A549 (cell line): ENCODE measurements at regions not wholly inside any gene's neighbourhood (a gene's known extent, or its start where the extent isn't known, plus 50 kb on each side); places are given as distances from the start of the nearest gene placed in this dataset.
A peak's percentile ranks its signal among the peaks of the same experiment; 100 is the strongest.

ENCODE experiments used
- ATAC-seq, 2 experiments: fragments of 200-7000 bp in 1 of 2; fragments of >200 bp in 1 of 2; cut with Nextera tagmentation in 1 of 2; cut with Tn5 transposase in 1 of 2; 3 replicates each; pipeline versions ENCODE4 v1.8.0 to v1.9.1; 2018 to 2020; ENCODE audit warnings: mild to moderate bottlenecking in 1 of 2, moderate library complexity in 1 of 2
- CTCF ChIA-PET: fragments of 300-600 bp; sonication (Branson Sonifier 250); formaldehyde crosslinking; extraction: SDS; loops from one replicate; lab custom pipeline; 2021; ENCODE audit warnings: antibody characterized with exemption, inconsistent platforms; lab: Yijun Ruan, JAX
- POLR2A ChIA-PET: fragments of 350-600 bp; formaldehyde crosslinking; extraction: SDS; loops from one replicate; lab custom pipeline; 2021; ENCODE audit warnings: antibody characterized with exemption, inconsistent platforms; lab: Yijun Ruan, JAX
- DNase-seq, 2 experiments: peaks; one replicate each; pipeline versions ENCODE4 v3.0.0 to v3.0.0-alpha.2; 2011 to 2016; ENCODE audit warnings: low read depth in 1 of 2, low spot score in 1 of 2
- FAIRE-seq: peaks from 2 replicates; lab custom pipeline; 2011; peaks lifted over from hg19 to GRCh38; lab: Jason Lieb, UNC
- H3K27ac ChIP-seq, 2 experiments: fragments of >200 bp; sonication (Bioruptor Twin); formaldehyde crosslinking; 3 replicates each; pipeline ENCODE4 v1.5.1; 2016 to 2017
- H3K4me1 ChIP-seq: fragments of >200 bp; sonication (Bioruptor Twin); formaldehyde crosslinking; 3 replicates; pipeline ENCODE4 v1.6.1; 2016
- H3K4me2 ChIP-seq: fragments of >200 bp; sonication (Bioruptor Twin); formaldehyde crosslinking; 3 replicates; pipeline ENCODE4 v1.6.1; 2016
- H3K4me3 ChIP-seq: fragments of >200 bp; sonication (Bioruptor Twin); formaldehyde crosslinking; 3 replicates; pipeline ENCODE4 v1.5.1; 2016
- H3K9me3 ChIP-seq: fragments of >200 bp; sonication (Bioruptor Twin); formaldehyde crosslinking; 3 replicates; pipeline ENCODE4 v1.6.1; 2016
- CHD2 ChIP-seq: fragments of 150-350 bp; IDR thresholded peaks from 2 replicates; pipeline ENCODE4 v1.6.1; 2014; ENCODE audit warnings: low read length; ENCODE audit not compliant: partially characterized antibody
- CTCF ChIP-seq: fragments of >200 bp; sonication (Bioruptor Twin); formaldehyde crosslinking; IDR thresholded peaks from 3 replicates; pipeline ENCODE4 v1.5.1; 2016
- EHMT2 ChIP-seq: fragments of 200-600 bp; sonication (generic); IDR thresholded peaks from 2 replicates; pipeline ENCODE4 v1.6.1; 2016; ENCODE audit warnings: antibody characterized with exemption, low read depth, mild to moderate bottlenecking, moderate library complexity
- ELK1 ChIP-seq: fragments of 150-350 bp; IDR thresholded peaks from 2 replicates; pipeline ENCODE4 v1.6.1; 2014; ENCODE audit warnings: low read depth, mild to moderate bottlenecking, low read length
- FOSL2 ChIP-seq, 2 experiments: fragments of 450-650 bp in 1 of 2; fragments of >200 bp in 1 of 2; sonication (Bioruptor Twin) in 1 of 2; formaldehyde crosslinking; IDR thresholded peaks; 2 replicates each; pipeline versions ENCODE4 v1.5.0 to v1.6.1; 2016 to 2020; ENCODE audit warnings: mild to moderate bottlenecking in 1 of 2, moderate library complexity in 1 of 2
- FOXS1 ChIP-seq: fragments of 250-450 bp; sonication (Bioruptor Pico); IDR thresholded peaks from 2 replicates; pipeline ENCODE4 v1.5.0; 2020; ENCODE audit warnings: mild to moderate bottlenecking, moderate library complexity
- HDAC2 ChIP-seq: fragments of 200-600 bp; sonication (generic); IDR thresholded peaks from 2 replicates; pipeline ENCODE4 v1.6.1; 2016
- HMGXB4 ChIP-seq: fragments of 250-450 bp; sonication (Bioruptor Pico); IDR thresholded peaks from 2 replicates; pipeline ENCODE4 v1.5.0; 2021; ENCODE audit warnings: mild to moderate bottlenecking, moderate library complexity, borderline replicate concordance
- HOXB13 ChIP-seq: fragments of 250-450 bp; sonication (Bioruptor Pico); IDR thresholded peaks from 2 replicates; pipeline ENCODE4 v1.5.0; 2020; ENCODE audit warnings: low read depth, mild to moderate bottlenecking, moderate library complexity
- JUN ChIP-seq, 2 experiments: fragments of >200 bp; sonication (Bioruptor Twin); formaldehyde crosslinking; IDR thresholded peaks; 2 replicates in 1 of 2; 3 replicates in 1 of 2; pipeline ENCODE4 v1.6.1; 2016 to 2017
- MAFK ChIP-seq: fragments of 450-650 bp; IDR thresholded peaks from 2 replicates; pipeline ENCODE4 v1.6.1; 2014; ENCODE audit not compliant: partially characterized antibody
- MYC ChIP-seq: IDR thresholded peaks from 2 replicates; pipeline ENCODE4 v1.6.1; 2012; ENCODE audit warnings: mild to moderate bottlenecking, inconsistent platforms, low read length, improper control_type of control experiment, borderline replicate concordance
- NR3C1 ChIP-seq: fragments of >200 bp; sonication (Bioruptor Twin); formaldehyde crosslinking; IDR thresholded peaks from 3 replicates; pipeline ENCODE4 v1.6.1; 2017
- POLR2AphosphoS2 ChIP-seq: conservative IDR thresholded peaks from 2 replicates; pipeline ENCODE4 v1.6.1; 2012; ENCODE audit warnings: low read length, improper control_type of control experiment, inconsistent platforms
- REST ChIP-seq: fragments of 200-600 bp; sonication (generic); IDR thresholded peaks from 2 replicates; pipeline ENCODE4 v1.6.1; 2016; ENCODE audit warnings: antibody characterized with exemption, mild to moderate bottlenecking, moderate library complexity
- RFX5 ChIP-seq: fragments of 450-650 bp; IDR thresholded peaks from 2 replicates; pipeline ENCODE4 v1.7.1; 2014; ENCODE audit warnings: antibody characterized with exemption, mild to moderate bottlenecking, moderate library complexity
- SMC3 ChIP-seq: fragments of >200 bp; sonication (Bioruptor Twin); formaldehyde crosslinking; IDR thresholded peaks from 3 replicates; pipeline ENCODE4 v1.6.1; 2018; ENCODE audit warnings: inconsistent platforms
- TFCP2L1 ChIP-seq: fragments of 250-450 bp; sonication (Bioruptor Pico); IDR thresholded peaks from 2 replicates; pipeline ENCODE4 v1.5.0; 2021; ENCODE audit warnings: mild to moderate bottlenecking
- ZC3H11A ChIP-seq: fragments of 450-650 bp; IDR thresholded peaks from 2 replicates; pipeline ENCODE4 v1.6.1; 2014; ENCODE audit warnings: antibody characterized with exemption, mild to moderate bottlenecking
- ZFP36 ChIP-seq: fragments of 450-650 bp; IDR thresholded peaks from 2 replicates; pipeline ENCODE4 v1.6.1; 2014; ENCODE audit warnings: borderline replicate concordance; ENCODE audit not compliant: partially characterized antibody
- WGBS: methylation state at CpG from one replicate; pipeline ENCODE4 v1.1.6; 2017; ENCODE audit errors: missing lambda C conversion rate; 5-methylcytosine and 5-hydroxymethylcytosine counted together

- H3K4me1 ChIP-seq, result no peaks in the 10 kb centered on the region
- H3K9me3 ChIP-seq, result no peaks in the 10 kb centered on the region
- 20% methylated on average over 5 of the region's 5 CpGs for WGBS
- H3K27ac ChIP-seq, result no peak overlapping the region
- no peak overlapping the region for H3K4me2 ChIP-seq
- POLR2A ChIA-PET, result no interaction called here
- FAIRE-seq (no peak), ATAC-seq (no peak), DNase-seq (no peak)
- CTCF ChIA-PET, result no interaction called here
- H3K4me3 ChIP-seq, result no peak overlapping the region
- no peak for TF ChIP-seq FOSL2 (IDR thresholded peaks at IDR 0.05)
- TF ChIP-seq FOSL2 (CRISPR knock-in tag; IDR thresholded peaks at IDR 0.05), result no peak
- no peak for TF ChIP-seq HDAC2
- no peak for TF ChIP-seq NR3C1
- TF ChIP-seq JUN (IDR thresholded peaks at IDR 0.05), result no peak
- TF ChIP-seq FOXS1, result no peak
- no peak for TF ChIP-seq RFX5
- peak; percentile 57 for TF ChIP-seq MAFK
- no peak for TF ChIP-seq ELK1
- TF ChIP-seq, all 56 proteins: peak for 1
Observed at GRCh38 chr18:77884454-77884853, 634.8 kb downstream of the GALR1 start.

DNA sequence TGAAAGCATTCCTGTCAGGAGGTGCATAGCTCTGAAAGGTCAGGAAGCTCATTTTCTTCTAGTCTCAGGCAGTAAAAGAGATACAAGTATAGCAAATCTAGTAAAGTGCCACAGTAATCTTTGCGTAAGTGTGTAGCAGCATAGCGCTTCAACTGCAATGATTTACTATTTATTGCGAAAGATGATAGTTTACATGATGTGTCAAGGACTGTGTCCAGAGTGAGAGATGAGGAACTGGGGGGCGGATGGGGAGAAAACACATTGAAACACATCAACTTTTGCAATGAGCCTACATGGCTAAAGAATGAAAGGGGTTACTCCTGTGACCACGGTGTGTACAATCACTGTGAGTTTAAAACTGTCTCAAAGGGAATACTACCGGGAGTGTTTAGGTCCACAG is 644.4 kb downstream of the GALR1 start:
- no peak for FAIRE-seq
- Histone ChIP-seq H3K9me3 (no peaks in the 10 kb centered on the region), H3K4me2 (no peak overlapping the region), H3K27ac (no peak overlapping the region), H3K4me3 (no peak overlapping the region), H3K4me1 (no peaks in the 10 kb centered on the region)
- no peak for DNase-seq
- ChIA-PET CTCF (interaction anchor here (0.7 kb wide), 1 partner anchor 981 kb away, joined by 4 read pairs; no protein-coding TSS in a partner anchor), POLR2A (no interaction called here)
- 19% methylated on average over 6 of the region's 6 CpGs for WGBS
- ATAC-seq, result no peak
- TF ChIP-seq HOXB13 (no peak), TFCP2L1 (CRISPR knock-in tag) (no peak), CTCF (no peak), REST (no peak), SMC3 (no peak), JUN (IDR thresholded peaks at IDR 0.05) (no peak), POLR2AphosphoS2 (no peak), EHMT2 (no peak), RFX5 (no peak), CHD2 (no peak), MYC (no peak), HMGXB4 (no peak), ZC3H11A (no peak), ZFP36 (no peak)
